Panc1 (cell line): ENCODE measurements at regions not wholly inside any gene's neighbourhood (a gene's known extent, or its start where the extent isn't known, plus 50 kb on each side); places are given as distances from the start of the nearest gene placed in this dataset.

Source experiments
- ATAC-seq: fragments of 200-7000 bp; cut with Tn5 transposase; 2 replicates; pipeline ENCODE4 v1.9.1; 2020; ENCODE audit warnings: mild to moderate bottlenecking, moderate library complexity
- BruUV-seq: library from RNA; stranded (reverse); fragments of 400-500 nt; replicated peaks from 2 replicates; lab custom pipeline; 2021; lab: Mats Ljungman, UMichigan
- CTCF ChIA-PET: fragments of 300-600 bp; sonication (Branson Sonifier 250); formaldehyde crosslinking; loops from one replicate; lab custom pipeline; 2022; ENCODE audit warnings: antibody characterized with exemption; lab: Charles Lee
- POLR2A ChIA-PET: fragments of 300-600 bp; sonication (Branson Sonifier 250); formaldehyde crosslinking; loops from one replicate; lab custom pipeline; 2022; ENCODE audit warnings: antibody characterized with exemption; lab: Charles Lee
- DNase-seq: peaks from one replicate; pipeline ENCODE4 v3.0.0-alpha.2; 2010; ENCODE audit warnings: low read depth, low spot score
- H3K27ac ChIP-seq: 2 replicates; pipeline ENCODE4 v1.5.1; 2011; ENCODE audit warnings: mild to moderate bottlenecking, low read length, inconsistent platforms
- H3K27me3 ChIP-seq: fragments of 200-500 bp; sonication (Bioruptor generic); 2 replicates; pipeline ENCODE4 v1.6.0; 2014; ENCODE audit warnings: low read length, inconsistent platforms; ENCODE audit not compliant: control insufficient read depth, insufficient read depth
- H3K36me3 ChIP-seq: fragments of 200-500 bp; sonication (Bioruptor generic); 2 replicates; pipeline ENCODE4 v1.5.1; 2014; ENCODE audit warnings: inconsistent platforms, mild to moderate bottlenecking, low read length, moderate library complexity; ENCODE audit not compliant: control insufficient read depth, insufficient read depth
- H3K4me1 ChIP-seq: 2 replicates; pipeline ENCODE4 v1.5.1; 2011; ENCODE audit warnings: inconsistent platforms, mild to moderate bottlenecking, low read length, moderate library complexity; ENCODE audit not compliant: control insufficient read depth, insufficient read depth
- H3K4me3 ChIP-seq, 2 experiments: 2 replicates each; pipeline ENCODE4 v1.5.1; 2011 to 2012; ENCODE audit warnings: low read depth in 2 of 2, low read length in 2 of 2, mild to moderate bottlenecking in 2 of 2, inconsistent platforms in 1 of 2, moderate library complexity in 1 of 2
- H3K9me3 ChIP-seq: fragments of 200-500 bp; sonication (Bioruptor generic); 2 replicates; pipeline ENCODE4 v1.5.1; 2014; ENCODE audit warnings: low read depth, mild to moderate bottlenecking, inconsistent platforms, low read length, moderate library complexity; ENCODE audit not compliant: control insufficient read depth, insufficient read depth
- POLR2AphosphoS5 ChIP-seq: IDR thresholded peaks from 2 replicates; pipeline ENCODE4 v1.6.1; 2012; ENCODE audit warnings: mild to moderate bottlenecking, low read depth, low read length, moderate library complexity
- SIN3A ChIP-seq: IDR thresholded peaks from 2 replicates; pipeline ENCODE4 v1.6.1; 2012; ENCODE audit warnings: low read depth, mild to moderate bottlenecking, low read length, moderate library complexity, borderline replicate concordance; ENCODE audit not compliant: insufficient read depth
- TCF7L2 ChIP-seq: IDR thresholded peaks from 2 replicates; pipeline ENCODE4 v1.6.1; 2011; ENCODE audit warnings: mild to moderate bottlenecking, low read depth, low read length, inconsistent platforms
- in situ Hi-C: cut with HindIII; loops from 2 replicates; pipeline ENCODE4 v1.10.0; 2016; ENCODE audit warnings: low sequenced_read_pairs, low pct_unique_long_range_greater_than_20kb
- intact Hi-C: fragments of 100-400 bp; cut with micrococcal nuclease; formaldehyde crosslinking; loops from one replicate; pipeline ENCODE4 v1.10.0; 2022; ENCODE audit not compliant: unreplicated experiment
- TF ChIP-seq, protein P1 (sequence below), 2 experiments: IDR thresholded peaks; 2 replicates each; pipeline ENCODE4 v1.6.1; 2011 to 2012; ENCODE audit warnings: low read depth in 2 of 2, control low read depth in 1 of 2, low read length in 1 of 2, mild to moderate bottlenecking in 1 of 2, moderate library complexity in 1 of 2; ENCODE audit not compliant: insufficient read depth in 1 of 2
- TF ChIP-seq, protein P2 (sequence below): fragments of 450-650 bp; IDR thresholded peaks from 2 replicates; pipeline ENCODE4 v1.5.1; 2017; ENCODE audit warnings: mild to moderate bottlenecking

DNA sequence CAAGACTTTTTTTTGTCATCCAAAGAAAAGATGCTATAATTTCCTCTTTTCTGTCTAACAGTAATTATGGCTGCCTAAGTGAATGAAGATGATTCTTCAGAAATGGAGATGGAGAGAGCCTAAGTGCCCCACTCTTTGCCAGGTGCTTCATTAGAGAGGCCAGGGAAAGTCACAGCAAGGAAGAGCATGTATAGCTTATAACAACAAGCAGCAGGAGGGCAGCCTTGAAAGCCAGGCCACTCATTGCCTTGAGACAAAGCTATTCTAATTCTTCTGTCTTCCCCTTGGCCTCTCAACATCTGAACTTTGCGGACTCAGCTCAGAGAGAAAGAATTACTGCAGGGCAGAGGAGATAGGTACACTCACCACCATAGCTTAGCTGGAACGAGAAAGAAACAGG lies 112.0 kb upstream of the ZNF366 start:
- H3K36me3 ChIP-seq = no peaks in the 10 kb centered on the region
- TF ChIP-seq, protein P1, sequence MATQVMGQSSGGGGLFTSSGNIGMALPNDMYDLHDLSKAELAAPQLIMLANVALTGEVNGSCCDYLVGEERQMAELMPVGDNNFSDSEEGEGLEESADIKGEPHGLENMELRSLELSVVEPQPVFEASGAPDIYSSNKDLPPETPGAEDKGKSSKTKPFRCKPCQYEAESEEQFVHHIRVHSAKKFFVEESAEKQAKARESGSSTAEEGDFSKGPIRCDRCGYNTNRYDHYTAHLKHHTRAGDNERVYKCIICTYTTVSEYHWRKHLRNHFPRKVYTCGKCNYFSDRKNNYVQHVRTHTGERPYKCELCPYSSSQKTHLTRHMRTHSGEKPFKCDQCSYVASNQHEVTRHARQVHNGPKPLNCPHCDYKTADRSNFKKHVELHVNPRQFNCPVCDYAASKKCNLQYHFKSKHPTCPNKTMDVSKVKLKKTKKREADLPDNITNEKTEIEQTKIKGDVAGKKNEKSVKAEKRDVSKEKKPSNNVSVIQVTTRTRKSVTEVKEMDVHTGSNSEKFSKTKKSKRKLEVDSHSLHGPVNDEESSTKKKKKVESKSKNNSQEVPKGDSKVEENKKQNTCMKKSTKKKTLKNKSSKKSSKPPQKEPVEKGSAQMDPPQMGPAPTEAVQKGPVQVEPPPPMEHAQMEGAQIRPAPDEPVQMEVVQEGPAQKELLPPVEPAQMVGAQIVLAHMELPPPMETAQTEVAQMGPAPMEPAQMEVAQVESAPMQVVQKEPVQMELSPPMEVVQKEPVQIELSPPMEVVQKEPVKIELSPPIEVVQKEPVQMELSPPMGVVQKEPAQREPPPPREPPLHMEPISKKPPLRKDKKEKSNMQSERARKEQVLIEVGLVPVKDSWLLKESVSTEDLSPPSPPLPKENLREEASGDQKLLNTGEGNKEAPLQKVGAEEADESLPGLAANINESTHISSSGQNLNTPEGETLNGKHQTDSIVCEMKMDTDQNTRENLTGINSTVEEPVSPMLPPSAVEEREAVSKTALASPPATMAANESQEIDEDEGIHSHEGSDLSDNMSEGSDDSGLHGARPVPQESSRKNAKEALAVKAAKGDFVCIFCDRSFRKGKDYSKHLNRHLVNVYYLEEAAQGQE (IDR thresholded peaks at IDR 0.05; ENCODE audit: insufficient read depth in 1 of 2, low read depth in 2 of 2, low read length in 1 of 2) = no peak
- TF ChIP-seq, protein P2, sequence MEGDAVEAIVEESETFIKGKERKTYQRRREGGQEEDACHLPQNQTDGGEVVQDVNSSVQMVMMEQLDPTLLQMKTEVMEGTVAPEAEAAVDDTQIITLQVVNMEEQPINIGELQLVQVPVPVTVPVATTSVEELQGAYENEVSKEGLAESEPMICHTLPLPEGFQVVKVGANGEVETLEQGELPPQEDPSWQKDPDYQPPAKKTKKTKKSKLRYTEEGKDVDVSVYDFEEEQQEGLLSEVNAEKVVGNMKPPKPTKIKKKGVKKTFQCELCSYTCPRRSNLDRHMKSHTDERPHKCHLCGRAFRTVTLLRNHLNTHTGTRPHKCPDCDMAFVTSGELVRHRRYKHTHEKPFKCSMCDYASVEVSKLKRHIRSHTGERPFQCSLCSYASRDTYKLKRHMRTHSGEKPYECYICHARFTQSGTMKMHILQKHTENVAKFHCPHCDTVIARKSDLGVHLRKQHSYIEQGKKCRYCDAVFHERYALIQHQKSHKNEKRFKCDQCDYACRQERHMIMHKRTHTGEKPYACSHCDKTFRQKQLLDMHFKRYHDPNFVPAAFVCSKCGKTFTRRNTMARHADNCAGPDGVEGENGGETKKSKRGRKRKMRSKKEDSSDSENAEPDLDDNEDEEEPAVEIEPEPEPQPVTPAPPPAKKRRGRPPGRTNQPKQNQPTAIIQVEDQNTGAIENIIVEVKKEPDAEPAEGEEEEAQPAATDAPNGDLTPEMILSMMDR = no peak
- intact Hi-C loops (no loop called here), in situ Hi-C loops (no loop called here)
- DNase-seq (no peak), ATAC-seq (no peak)
- no peak overlapping the region for H3K4me3 ChIP-seq
- no peak overlapping the region for H3K27ac ChIP-seq
- BruUV-seq = no TSS peak
- H3K9me3 ChIP-seq = no peaks in the 10 kb centered on the region
- H3K27me3 ChIP-seq = no peaks in the 10 kb centered on the region
- ChIA-PET POLR2A (no interaction called here), CTCF (no interaction called here)
- H3K4me1 ChIP-seq = no peaks in the 10 kb centered on the region

DNA sequence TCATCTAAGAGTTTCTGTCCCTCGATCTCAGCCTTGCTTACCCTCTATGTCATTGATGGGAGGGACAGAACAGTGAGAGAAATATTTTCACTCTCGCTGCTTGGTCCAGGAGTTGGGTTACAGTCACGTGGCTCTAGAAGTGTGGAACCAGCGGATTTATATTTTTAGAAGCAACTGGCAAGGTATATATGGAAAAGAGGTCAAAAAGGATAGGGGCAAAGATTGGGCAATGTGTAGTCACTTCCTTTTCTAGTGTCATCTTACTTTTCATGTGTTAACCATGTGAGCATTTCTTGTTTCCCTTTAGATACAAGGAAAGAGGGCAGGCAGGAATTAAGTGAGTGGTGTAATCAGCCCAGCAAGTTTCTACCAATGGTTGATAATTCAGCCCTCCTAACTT lies 111.5 kb upstream of the ZNF366 start:
- BruUV-seq = no TSS peak
- no peak for ATAC-seq

More for the DNA sequence above, 111.5 kb upstream of the ZNF366 start:
- no peak overlapping the region for H3K27ac ChIP-seq
- H3K9me3 ChIP-seq = no peaks in the 10 kb centered on the region
- H3K4me1 ChIP-seq = no peaks in the 10 kb centered on the region
- intact Hi-C loops (no loop called here), in situ Hi-C loops (no loop called here)
- ChIA-PET CTCF (no interaction called here), POLR2A (no interaction called here)
- H3K36me3 ChIP-seq = no peaks in the 10 kb centered on the region
- DNase-seq = no peak
- TF ChIP-seq, protein P1 (IDR thresholded peaks at IDR 0.05; ENCODE audit: insufficient read depth in 1 of 2, low read depth in 2 of 2, low read length in 1 of 2) = no peak
- TF ChIP-seq SIN3A (no peak), POLR2AphosphoS5 (no peak), TCF7L2 (no peak)
- TF ChIP-seq, protein P2 = no peak
- no peak overlapping the region for H3K4me3 ChIP-seq
- H3K27me3 ChIP-seq = no peaks in the 10 kb centered on the region
